Sigmoid colon (tissue), 4 donors: ENCODE measurements at regions not wholly inside any gene's neighbourhood (a gene's known extent, or its start where the extent isn't known, plus 50 kb on each side); places are given as distances from the start of the nearest gene placed in this dataset.

Experiments
- POLR2A ChIP-seq, 2 donors: fragments of 450-650 bp; IDR thresholded peaks; one replicate each; pipeline ENCODE4 v1.6.1; 2016; ENCODE audit warnings: antibody characterized with exemption in 2 of 2, mild to moderate bottlenecking in 2 of 2, moderate library complexity in 2 of 2
- POLR2AphosphoS5 ChIP-seq, 4 donors: sonication (generic); formaldehyde crosslinking; IDR thresholded peaks; one replicate each; pipeline ENCODE4 v1.6.1; 2017; ENCODE audit warnings: antibody characterized with exemption in 4 of 4
- TF ChIP-seq, protein P1 (sequence below), 4 experiments: fragments of 450-650 bp in 3 of 4; fragments of 200-600 bp in 1 of 4; IDR thresholded peaks; one replicate each; pipeline ENCODE4 v1.5.1; 2016 to 2019; ENCODE audit warnings: antibody characterized with exemption in 4 of 4, mild to moderate bottlenecking in 3 of 4, moderate library complexity in 2 of 4

DNA sequence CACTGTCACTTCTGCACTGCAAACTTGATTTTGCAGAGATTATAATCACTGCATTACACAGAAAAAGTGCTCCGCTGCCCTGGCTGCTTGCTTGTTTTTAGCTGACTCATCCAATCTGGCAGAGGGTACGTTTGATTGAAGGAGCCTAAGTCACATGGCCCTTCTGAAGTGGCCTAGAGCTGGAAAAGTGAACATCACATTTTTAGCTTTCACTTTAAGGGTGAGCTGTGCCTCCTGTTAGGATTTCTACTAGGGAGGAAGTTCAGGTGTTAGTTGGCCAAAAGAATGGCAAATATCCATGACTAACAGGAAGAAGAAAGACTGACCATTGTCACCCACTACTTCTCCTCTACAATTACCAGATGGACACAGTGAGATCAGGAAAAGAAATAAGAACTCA is 889.1 kb upstream of the MAP3K7 start:
- TF ChIP-seq, protein P1, sequence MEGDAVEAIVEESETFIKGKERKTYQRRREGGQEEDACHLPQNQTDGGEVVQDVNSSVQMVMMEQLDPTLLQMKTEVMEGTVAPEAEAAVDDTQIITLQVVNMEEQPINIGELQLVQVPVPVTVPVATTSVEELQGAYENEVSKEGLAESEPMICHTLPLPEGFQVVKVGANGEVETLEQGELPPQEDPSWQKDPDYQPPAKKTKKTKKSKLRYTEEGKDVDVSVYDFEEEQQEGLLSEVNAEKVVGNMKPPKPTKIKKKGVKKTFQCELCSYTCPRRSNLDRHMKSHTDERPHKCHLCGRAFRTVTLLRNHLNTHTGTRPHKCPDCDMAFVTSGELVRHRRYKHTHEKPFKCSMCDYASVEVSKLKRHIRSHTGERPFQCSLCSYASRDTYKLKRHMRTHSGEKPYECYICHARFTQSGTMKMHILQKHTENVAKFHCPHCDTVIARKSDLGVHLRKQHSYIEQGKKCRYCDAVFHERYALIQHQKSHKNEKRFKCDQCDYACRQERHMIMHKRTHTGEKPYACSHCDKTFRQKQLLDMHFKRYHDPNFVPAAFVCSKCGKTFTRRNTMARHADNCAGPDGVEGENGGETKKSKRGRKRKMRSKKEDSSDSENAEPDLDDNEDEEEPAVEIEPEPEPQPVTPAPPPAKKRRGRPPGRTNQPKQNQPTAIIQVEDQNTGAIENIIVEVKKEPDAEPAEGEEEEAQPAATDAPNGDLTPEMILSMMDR (IDR thresholded peaks at IDR 0.05), result no peak
- no peak for TF ChIP-seq POLR2AphosphoS5 (IDR thresholded peaks at IDR 0.05)
- no peak for TF ChIP-seq POLR2A (IDR thresholded peaks at IDR 0.05)
